ENCODE measurements at regions not wholly inside any gene's neighbourhood (a gene's known extent, or its start where the extent isn't known, plus 50 kb on each side); places are given as distances from the start of the nearest gene placed in this dataset.
"Not testable (repeated sequence)": the region's sequence is repeated elsewhere in the genome, so short reads cannot be mapped to it uniquely, and the experiment has no call there.

GRCh38 chrY:7416406-7416805, 504.9 kb upstream of the AMELY start:
- no peak for DNase-seq (ENCODE audit: low spot score)

- DNase-seq (ENCODE audit: low spot score), result no peak
Measured at GRCh38 chrY:7415157-7415633, 503.6 kb upstream of the AMELY start.

GRCh38 chrY:7390056-7390455, 478.5 kb upstream of the AMELY start:
- DNase-seq (ENCODE audit: low spot score), result no peak

GRCh38 chrY:7382988-7383387, 471.4 kb upstream of the AMELY start:
- DNase-seq (ENCODE audit: low spot score), result peak; percentile 9

GRCh38 chrY:7377091-7377490, 465.5 kb upstream of the AMELY start:
- DNase-seq (ENCODE audit: low spot score), result no peak

- not testable (repeated sequence) for DNase-seq (ENCODE audit: low spot score)
Measured at GRCh38 chrY:7374485-7374884, 462.9 kb upstream of the AMELY start.

- DNase-seq (ENCODE audit: low spot score), result not testable (repeated sequence)
Measured at GRCh38 chrY:7371953-7372352, 460.4 kb upstream of the AMELY start.

GRCh38 chrY:7371026-7371425, 459.5 kb upstream of the AMELY start:
- DNase-seq (ENCODE audit: low spot score), result not testable (repeated sequence)

- no peak for DNase-seq (ENCODE audit: low spot score)
Measured at GRCh38 chrY:7359520-7359919, 448.0 kb upstream of the AMELY start.

GRCh38 chrY:7358103-7358752, 446.7 kb upstream of the AMELY start:
- peak; percentile 14 for DNase-seq (ENCODE audit: low spot score)

GRCh38 chrY:7355891-7356290, 444.3 kb upstream of the AMELY start:
- not testable (repeated sequence) for DNase-seq (ENCODE audit: low spot score)

GRCh38 chrY:7344661-7345060, 433.1 kb upstream of the AMELY start:
- DNase-seq (ENCODE audit: low spot score), result peak; percentile 39

- DNase-seq (ENCODE audit: low spot score), result no peak
Measured at GRCh38 chrY:7343261-7343660, 431.7 kb upstream of the AMELY start.

GRCh38 chrY:7342732-7343131, 431.2 kb upstream of the AMELY start:
- not testable (repeated sequence) for DNase-seq (ENCODE audit: low spot score)

- peak; percentile 0 for DNase-seq (ENCODE audit: low spot score)
Measured at GRCh38 chrY:7339391-7340087, 428.0 kb upstream of the AMELY start.

- no peak for DNase-seq (ENCODE audit: low spot score)
Measured at GRCh38 chrY:7336023-7336873, 424.7 kb upstream of the AMELY start.

GRCh38 chrY:7334449-7334848, 422.9 kb upstream of the AMELY start:
- DNase-seq (ENCODE audit: low spot score), result no peak

GRCh38 chrY:7326296-7327246, 415.0 kb upstream of the AMELY start:
- no peak for DNase-seq (ENCODE audit: low spot score)

GRCh38 chrY:7325531-7325930, 414.0 kb upstream of the AMELY start:
- DNase-seq (ENCODE audit: low spot score), result no peak

GRCh38 chrY:7320751-7321150, 409.2 kb upstream of the AMELY start:
- DNase-seq (ENCODE audit: low spot score), result no peak

- DNase-seq (ENCODE audit: low spot score), result not testable (repeated sequence)
Measured at GRCh38 chrY:7320171-7320570, 408.6 kb upstream of the AMELY start.

Data from umbilical cord (tissue), 1 donor.